MCF 10A (cell line): ENCODE measurements at regions not wholly inside any gene's neighbourhood (a gene's known extent, or its start where the extent isn't known, plus 50 kb on each side); places are given as distances from the start of the nearest gene placed in this dataset.

Experiments
- BruUV-seq: library from RNA; stranded (reverse); fragments of 400-500 nt; replicated peaks from 2 replicates; lab custom pipeline; 2021; lab: Mats Ljungman, UMichigan
- CTCF ChIA-PET: fragments of 300-600 bp; sonication (Branson Sonifier 250); formaldehyde crosslinking; extraction: SDS; loops from one replicate; lab custom pipeline; 2021; ENCODE audit warnings: antibody characterized with exemption, inconsistent platforms; lab: Yijun Ruan, JAX
- POLR2A ChIA-PET: fragments of 300-600, 350-650 bp; sonication (Branson Sonifier 250); formaldehyde crosslinking; extraction: SDS; loops from one replicate; lab custom pipeline; 2020; ENCODE audit warnings: antibody characterized with exemption, inconsistent platforms; lab: Yijun Ruan, JAX
- DNase-seq: peaks from one replicate; pipeline ENCODE4 v3.0.0-alpha.2; 2018; ENCODE audit not compliant: unreplicated experiment
- H3K27ac Mint-ChIP-seq: one replicate; pipeline ENCODE4 v1.8.0; 2022; ENCODE audit warnings: mild to moderate bottlenecking, low read depth, mixed read lengths; ENCODE audit not compliant: unreplicated experiment
- H3K27me3 Mint-ChIP-seq: one replicate; pipeline ENCODE4 v1.8.0; 2022; ENCODE audit warnings: mixed read lengths; ENCODE audit not compliant: insufficient read depth, unreplicated experiment
- H3K36me3 Mint-ChIP-seq: one replicate; pipeline ENCODE4 v1.8.0; 2022; ENCODE audit warnings: mild to moderate bottlenecking, moderate library complexity, mixed read lengths; ENCODE audit not compliant: insufficient read depth, unreplicated experiment
- H3K4me1 Mint-ChIP-seq: one replicate; pipeline ENCODE4 v1.8.0; 2022; ENCODE audit warnings: mixed read lengths; ENCODE audit not compliant: insufficient read depth, unreplicated experiment
- H3K4me3 Mint-ChIP-seq: one replicate; pipeline ENCODE4 v1.8.0; 2022; ENCODE audit warnings: mild to moderate bottlenecking, moderate library complexity, mixed read lengths; ENCODE audit not compliant: unreplicated experiment
- H3K9me3 Mint-ChIP-seq: one replicate; pipeline ENCODE4 v1.8.0; 2022; ENCODE audit warnings: mixed read lengths; ENCODE audit not compliant: unreplicated experiment
- CTCF ChIP-seq: fragments of 200-600 bp; IDR thresholded peaks from one replicate; pipeline ENCODE4 v1.8.0; 2022; ENCODE audit warnings: antibody characterized with exemption, mild to moderate bottlenecking; ENCODE audit not compliant: unreplicated experiment
- intact Hi-C: fragments of 100-400 bp; cut with micrococcal nuclease; formaldehyde crosslinking; loops from 2 replicates; pipeline ENCODE4 v1.14.1; 2022

- no peaks in the 10 kb centered on the region for H3K9me3 Mint-ChIP-seq
- H3K4me3 Mint-ChIP-seq, result no peak overlapping the region
- no peaks in the 10 kb centered on the region for H3K36me3 Mint-ChIP-seq
- intact Hi-C loops, result no loop called here
- TF ChIP-seq CTCF, result no peak
- ChIA-PET CTCF (no interaction called here), POLR2A (no interaction called here)
- H3K4me1 Mint-ChIP-seq, result no peaks in the 10 kb centered on the region
- no peaks in the 10 kb centered on the region for H3K27me3 Mint-ChIP-seq
- H3K27ac Mint-ChIP-seq, result no peak overlapping the region
- no TSS peak for BruUV-seq
- no peak for DNase-seq
These were observed 207.4 kb downstream of the COG6 start for GRCh38 chr13:39862900-39863299.

- TF ChIP-seq CTCF, result no peak
- intact Hi-C loops, result no loop called here
- Mint-ChIP-seq H3K4me3 (no peak overlapping the region), H3K27me3 (no peaks in the 10 kb centered on the region), H3K9me3 (no peaks in the 10 kb centered on the region), H3K27ac (no peak overlapping the region), H3K4me1 (no peaks in the 10 kb centered on the region), H3K36me3 (no peaks in the 10 kb centered on the region)
- ChIA-PET CTCF (interaction anchor here (0.9 kb wide), 1 partner anchor 464 kb away, joined by 3 read pairs; no protein-coding TSS in a partner anchor), POLR2A (interaction anchor here (0.6 kb wide), 1 partner anchor 28 kb away, joined by 3 read pairs; no protein-coding TSS in a partner anchor)
- no TSS peak for BruUV-seq
- DNase-seq, result no peak
These were observed 208.8 kb downstream of the COG6 start for GRCh38 chr13:39864221-39864620.

- no peak for DNase-seq
- H3K4me1 Mint-ChIP-seq, result no peaks in the 10 kb centered on the region
- no peaks in the 10 kb centered on the region for H3K9me3 Mint-ChIP-seq
- intact Hi-C loops, result no loop called here
- no peaks in the 10 kb centered on the region for H3K27me3 Mint-ChIP-seq
- BruUV-seq, result no TSS peak
- POLR2A ChIA-PET, result no interaction called here
- H3K36me3 Mint-ChIP-seq, result no peaks in the 10 kb centered on the region
- no peak for TF ChIP-seq CTCF
- no peak overlapping the region for H3K27ac Mint-ChIP-seq
- H3K4me3 Mint-ChIP-seq, result no peak overlapping the region
- CTCF ChIA-PET, result no interaction called here
These were observed 211.3 kb downstream of the COG6 start for GRCh38 chr13:39866722-39867121.

GRCh38 chr13:39867807-39868206, 212.3 kb downstream of the COG6 start:
- H3K27me3 Mint-ChIP-seq, result no peaks in the 10 kb centered on the region
- ChIA-PET POLR2A (interaction anchor here (0.6 to 1.1 kb wide), 2 partner anchors 10 to 878 kb away, joined by 3 read pairs; no protein-coding TSS in a partner anchor), CTCF (interaction anchor here (0.6 kb wide), 1 partner anchor 82 kb away, joined by 3 read pairs; no protein-coding TSS in a partner anchor)
- no peak overlapping the region for H3K4me3 Mint-ChIP-seq
- no peak for DNase-seq
- H3K9me3 Mint-ChIP-seq, result no peaks in the 10 kb centered on the region
- no peaks in the 10 kb centered on the region for H3K36me3 Mint-ChIP-seq
- BruUV-seq, result no TSS peak
- no peak overlapping the region for H3K27ac Mint-ChIP-seq
- no peak for TF ChIP-seq CTCF
- intact Hi-C loops, result no loop called here
- no peaks in the 10 kb centered on the region for H3K4me1 Mint-ChIP-seq
